ENCODE measurements at regions not wholly inside any gene's neighbourhood (a gene's known extent, or its start where the extent isn't known, plus 50 kb on each side); places are given as distances from the start of the nearest gene placed in this dataset.
"Not testable (repeated sequence)": the region's sequence is repeated elsewhere in the genome, so short reads cannot be mapped to it uniquely, and the experiment has no call there.

GRCh38 chrX:113990669-113991068 is 593.2 kb upstream of the HTR2C start:
- not testable (repeated sequence) for TF ChIP-seq ZNF571 (tag by site-specific recombination; IDR thresholded peaks at IDR 0.05); ZNF112 (tag by site-specific recombination; IDR thresholded peaks at IDR 0.05); ZNF670 (tag by site-specific recombination; IDR thresholded peaks at IDR 0.05; ENCODE audit: low read depth); ZNF155 (tag by site-specific recombination; IDR thresholded peaks at IDR 0.05); ZNF121 (tag by site-specific recombination; IDR thresholded peaks at IDR 0.05); ZFP69B (tag by site-specific recombination; IDR thresholded peaks at IDR 0.05); IKZF3 (tag by site-specific recombination; IDR thresholded peaks at IDR 0.05); ZNF776 (tag by site-specific recombination; IDR thresholded peaks at IDR 0.05; ENCODE audit: borderline replicate concordance); ZNF24 (tag by site-specific recombination; IDR thresholded peaks at IDR 0.05); TCF7L2 (IDR thresholded peaks at IDR 0.05; ENCODE audit: borderline replicate concordance, low read depth, low read length); ZNF362 (tag by site-specific recombination; IDR thresholded peaks at IDR 0.05); ZNF768 (tag by site-specific recombination; IDR thresholded peaks at IDR 0.05)
- TF ChIP-seq, protein P1, sequence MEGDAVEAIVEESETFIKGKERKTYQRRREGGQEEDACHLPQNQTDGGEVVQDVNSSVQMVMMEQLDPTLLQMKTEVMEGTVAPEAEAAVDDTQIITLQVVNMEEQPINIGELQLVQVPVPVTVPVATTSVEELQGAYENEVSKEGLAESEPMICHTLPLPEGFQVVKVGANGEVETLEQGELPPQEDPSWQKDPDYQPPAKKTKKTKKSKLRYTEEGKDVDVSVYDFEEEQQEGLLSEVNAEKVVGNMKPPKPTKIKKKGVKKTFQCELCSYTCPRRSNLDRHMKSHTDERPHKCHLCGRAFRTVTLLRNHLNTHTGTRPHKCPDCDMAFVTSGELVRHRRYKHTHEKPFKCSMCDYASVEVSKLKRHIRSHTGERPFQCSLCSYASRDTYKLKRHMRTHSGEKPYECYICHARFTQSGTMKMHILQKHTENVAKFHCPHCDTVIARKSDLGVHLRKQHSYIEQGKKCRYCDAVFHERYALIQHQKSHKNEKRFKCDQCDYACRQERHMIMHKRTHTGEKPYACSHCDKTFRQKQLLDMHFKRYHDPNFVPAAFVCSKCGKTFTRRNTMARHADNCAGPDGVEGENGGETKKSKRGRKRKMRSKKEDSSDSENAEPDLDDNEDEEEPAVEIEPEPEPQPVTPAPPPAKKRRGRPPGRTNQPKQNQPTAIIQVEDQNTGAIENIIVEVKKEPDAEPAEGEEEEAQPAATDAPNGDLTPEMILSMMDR (tag by site-specific recombination; IDR thresholded peaks at IDR 0.05) = not testable (repeated sequence)

All from HEK293 (cell line).